Immature natural killer cell (primary cell): ENCODE measurements at regions not wholly inside any gene's neighbourhood (a gene's known extent, or its start where the extent isn't known, plus 50 kb on each side); places are given as distances from the start of the nearest gene placed in this dataset.
"Not testable (repeated sequence)": the region's sequence is repeated elsewhere in the genome, so short reads cannot be mapped to it uniquely, and the experiment has no call there.

ENCODE experiments used
- DNase-seq, 3 donors: peaks; one replicate each; pipeline ENCODE4 v3.0.0; 2022; ENCODE audit warnings: mixed read lengths in 1 of 3
- H3K27ac Mint-ChIP-seq, 6 donors: one replicate each; pipeline ENCODE4 v1.8.0; 2020; ENCODE audit warnings: mixed read lengths in 6 of 6, mild to moderate bottlenecking in 5 of 6, inconsistent platforms in 4 of 6, moderate library complexity in 3 of 6
- H3K27me3 Mint-ChIP-seq, 3 donors: one replicate each; pipeline ENCODE4 v1.8.0; 2020 to 2021; ENCODE audit warnings: low read depth in 3 of 3, mild to moderate bottlenecking in 3 of 3, mixed read lengths in 3 of 3, moderate library complexity in 3 of 3, inconsistent platforms in 1 of 3
- H3K36me3 Mint-ChIP-seq, 3 donors: one replicate each; pipeline ENCODE4 v1.8.0; 2020; ENCODE audit warnings: mixed read lengths in 3 of 3, inconsistent platforms in 2 of 3, mild to moderate bottlenecking in 2 of 3
- H3K4me1 Mint-ChIP-seq, 2 donors: one replicate each; pipeline ENCODE4 v1.8.0; 2020; ENCODE audit warnings: inconsistent platforms in 2 of 2, mild to moderate bottlenecking in 2 of 2, mixed read lengths in 2 of 2, moderate library complexity in 1 of 2
- H3K4me3 Mint-ChIP-seq, 5 donors: one replicate each; pipeline ENCODE4 v1.8.0; 2020; ENCODE audit warnings: mild to moderate bottlenecking in 5 of 5, mixed read lengths in 5 of 5, inconsistent platforms in 3 of 5, moderate library complexity in 3 of 5
- H3K9me3 Mint-ChIP-seq, 6 donors: one replicate each; pipeline ENCODE4 v1.8.0; 2020; ENCODE audit warnings: mild to moderate bottlenecking in 6 of 6, mixed read lengths in 6 of 6, inconsistent platforms in 4 of 6, moderate library complexity in 3 of 6

DNA sequence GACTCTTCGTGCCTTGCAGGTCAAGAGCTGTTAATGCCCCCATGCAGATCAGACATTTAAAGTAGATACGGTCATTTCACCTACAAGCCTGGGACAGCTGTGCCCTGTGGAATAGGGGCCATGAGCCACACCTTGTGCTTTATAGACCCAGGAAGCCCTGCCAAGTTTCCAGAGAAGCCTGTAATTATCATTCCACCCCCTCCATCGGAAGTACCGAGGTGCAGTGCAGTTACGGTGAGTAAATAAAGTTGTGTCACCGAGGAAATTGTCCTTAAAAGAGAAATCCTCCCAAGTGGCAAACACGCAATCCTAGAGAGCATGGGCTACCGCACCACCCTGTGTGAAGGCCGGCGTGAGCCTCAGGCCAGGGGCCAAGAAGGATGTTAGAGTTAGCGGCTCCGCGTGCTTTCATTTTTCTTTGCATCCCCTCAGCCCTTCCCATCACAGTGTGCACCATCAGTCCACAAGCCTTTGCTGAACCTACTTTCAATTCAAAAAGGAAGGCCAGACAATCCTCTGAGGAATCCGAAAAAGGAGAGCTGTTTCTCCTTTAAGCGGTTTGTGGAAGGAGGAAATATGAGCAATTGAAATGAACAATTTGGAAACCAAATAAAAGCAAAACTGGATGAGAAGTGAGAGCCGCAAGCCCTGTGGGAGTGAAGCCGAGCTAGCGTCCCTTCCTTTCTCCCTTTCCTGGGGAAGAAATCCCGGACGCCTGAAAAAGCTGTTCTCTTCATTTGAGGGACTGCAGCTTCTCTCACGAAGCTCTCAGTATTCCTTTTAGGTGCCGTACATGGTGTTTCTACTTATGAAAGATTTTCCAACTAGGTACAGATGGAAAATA lies 183.3 kb upstream of the PDE10A start:
- H3K27ac Mint-ChIP-seq: no peak overlapping the region

DNA sequence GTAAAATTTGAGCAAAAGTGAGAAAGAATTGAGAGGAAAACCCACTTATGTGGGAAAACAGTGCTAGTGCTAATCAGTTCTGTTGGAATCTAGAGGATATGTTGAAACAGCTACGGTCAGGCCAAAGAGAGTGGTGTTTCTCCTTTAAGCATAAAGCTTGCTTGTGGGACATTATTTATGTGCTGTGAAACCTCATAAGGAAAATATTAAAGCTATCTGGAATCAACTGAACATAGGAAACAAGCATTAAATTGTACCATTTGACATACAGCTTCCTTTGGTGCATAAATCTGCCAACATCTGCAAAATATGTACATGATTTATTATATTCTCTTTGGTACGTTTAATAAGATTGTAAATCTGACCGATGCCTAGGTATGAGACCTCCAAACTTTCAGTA lies 182.5 kb upstream of the PDE10A start:
- peaks cover 4 to 14% (median 10%) of the 10 kb centered on the region in 3 donors for H3K27me3 Mint-ChIP-seq
- no peak overlapping the region for H3K27ac Mint-ChIP-seq
- no peaks in the 10 kb centered on the region for H3K9me3 Mint-ChIP-seq
- H3K4me3 Mint-ChIP-seq: no peak overlapping the region
- H3K4me1 Mint-ChIP-seq: peaks cover 14% of the 10 kb centered on the region in 2 donors
- no peaks in the 10 kb centered on the region for H3K36me3 Mint-ChIP-seq
- DNase-seq: no peak

More for the DNA sequence above, 183.3 kb upstream of the PDE10A start:
- no peak for DNase-seq
- Mint-ChIP-seq H3K4me1 (peaks cover 14% of the 10 kb centered on the region in 2 donors), H3K36me3 (no peaks in the 10 kb centered on the region), H3K27me3 (peaks cover 4 to 13% (median 12%) of the 10 kb centered on the region in 3 donors), H3K4me3 (no peak overlapping the region), H3K9me3 (no peaks in the 10 kb centered on the region)

DNA sequence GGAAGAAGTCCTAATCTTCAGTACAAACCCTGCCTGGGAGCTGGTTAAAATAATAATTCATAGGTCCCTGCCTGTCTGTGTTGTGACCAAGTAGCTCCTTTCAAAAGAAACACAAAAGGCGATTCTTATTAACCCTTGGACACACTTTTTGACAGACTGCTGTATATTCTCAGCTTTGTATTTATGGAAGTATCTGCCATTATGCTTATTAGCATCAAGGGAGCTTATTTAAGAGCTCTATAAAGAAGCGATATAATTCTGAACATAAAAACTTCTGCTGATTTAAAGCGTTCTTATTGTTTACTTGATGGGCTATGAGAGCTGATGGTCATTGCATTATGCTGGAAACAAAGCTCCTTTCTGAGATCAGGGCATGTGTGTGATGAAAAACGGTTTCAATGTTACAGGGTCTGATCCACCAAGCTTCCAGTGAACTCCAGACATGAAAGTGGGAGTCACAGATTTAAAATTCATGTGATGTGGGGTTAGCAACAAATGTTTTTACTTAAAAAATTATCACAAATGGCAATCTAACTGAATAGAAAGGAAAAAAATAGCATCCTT lies 181.8 kb upstream of the PDE10A start:
- H3K36me3 Mint-ChIP-seq: no peaks in the 10 kb centered on the region
- H3K27me3 Mint-ChIP-seq: peaks cover 6 to 15% (median 10%) of the 10 kb centered on the region in 3 donors
- no peak overlapping the region for H3K27ac Mint-ChIP-seq
- H3K4me3 Mint-ChIP-seq: no peak overlapping the region
- H3K4me1 Mint-ChIP-seq: peaks cover 8% of the 10 kb centered on the region in 2 donors
- DNase-seq: no peak
- no peaks in the 10 kb centered on the region for H3K9me3 Mint-ChIP-seq

DNA sequence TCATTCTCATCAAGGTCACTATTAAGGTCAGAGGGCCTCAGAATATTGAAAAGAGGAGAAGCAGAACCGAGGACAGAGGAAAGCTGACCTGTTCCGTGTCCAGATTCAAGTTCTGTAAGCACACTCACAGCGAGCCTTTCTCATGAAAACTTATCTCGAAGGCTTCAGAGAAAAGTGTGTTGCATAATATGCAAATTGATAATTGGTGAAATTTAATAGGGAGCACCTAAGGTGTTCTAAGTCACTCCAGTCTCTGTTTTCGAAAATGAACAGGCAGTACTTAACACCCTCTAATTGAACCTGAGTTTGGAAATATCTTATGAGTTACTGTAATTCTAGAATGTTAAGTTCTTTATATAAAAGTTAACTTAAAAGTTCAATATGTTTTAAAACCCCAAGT lies 181.2 kb upstream of the PDE10A start:
- no peak for DNase-seq
- Mint-ChIP-seq H3K9me3 (no peaks in the 10 kb centered on the region), H3K4me3 (no peak overlapping the region), H3K27me3 (peaks cover 7 to 16% (median 10%) of the 10 kb centered on the region in 3 donors), H3K27ac (no peak overlapping the region), H3K36me3 (no peaks in the 10 kb centered on the region), H3K4me1 (peaks cover 2% of the 10 kb centered on the region in 2 donors)

DNA sequence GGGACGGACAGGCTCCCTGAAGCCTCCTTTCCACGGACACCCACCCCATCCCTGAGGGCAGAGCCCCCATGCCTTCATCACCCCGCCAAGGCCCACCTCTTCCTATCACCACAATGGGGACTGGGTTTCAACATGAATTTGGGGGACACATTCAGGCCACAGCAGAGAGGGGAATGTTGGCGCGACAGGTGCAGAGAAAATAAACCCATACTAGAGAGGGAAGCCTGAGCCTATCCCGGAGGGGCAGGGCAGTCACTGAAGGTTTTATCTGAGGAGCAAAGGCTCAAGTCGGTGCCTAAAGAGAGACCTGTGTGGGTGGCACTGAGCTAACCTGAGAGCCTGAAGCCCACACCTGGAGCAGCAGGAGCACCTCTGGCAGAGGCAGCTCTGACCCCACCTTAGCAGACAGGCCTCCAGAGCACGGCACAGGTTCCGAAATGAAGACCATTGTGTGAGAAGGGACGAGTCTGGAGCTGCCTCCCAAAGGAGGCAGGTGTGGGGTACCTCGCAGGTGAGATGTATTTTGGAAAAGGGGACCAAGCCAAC lies 180.6 kb upstream of the PDE10A start:
- Mint-ChIP-seq H3K36me3 (no peaks in the 10 kb centered on the region), H3K4me1 (no peaks in the 10 kb centered on the region), H3K27ac (no peak overlapping the region), H3K4me3 (no peak overlapping the region), H3K27me3 (peaks cover 7 to 16% (median 9%) of the 10 kb centered on the region in 3 donors), H3K9me3 (no peaks in the 10 kb centered on the region)
- DNase-seq: no peak

DNA sequence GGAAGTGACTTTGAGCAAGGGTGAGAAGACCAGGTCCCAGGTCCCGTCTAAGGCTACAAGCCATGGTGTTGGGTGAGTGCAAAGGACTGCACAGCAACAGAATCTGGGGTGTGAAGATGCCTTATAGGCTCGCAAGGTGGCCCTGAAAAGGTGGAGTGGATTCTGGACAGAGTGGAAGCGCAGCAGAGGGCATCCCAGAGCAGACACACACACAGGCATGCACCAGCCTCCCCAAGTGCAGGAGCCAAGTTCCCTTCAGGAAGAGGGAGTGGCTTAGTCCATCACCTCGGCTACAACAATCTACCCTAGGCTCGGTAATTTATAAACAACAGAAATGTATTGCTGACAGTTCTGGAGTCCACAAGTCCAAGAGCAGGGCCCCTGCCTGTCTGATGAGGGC lies 180.1 kb upstream of the PDE10A start:
- Mint-ChIP-seq H3K4me1 (no peaks in the 10 kb centered on the region), H3K4me3 (no peak overlapping the region), H3K9me3 (no peaks in the 10 kb centered on the region), H3K27me3 (peaks cover 6 to 16% (median 10%) of the 10 kb centered on the region in 3 donors), H3K27ac (no peak overlapping the region), H3K36me3 (no peaks in the 10 kb centered on the region)
- no peak for DNase-seq

DNA sequence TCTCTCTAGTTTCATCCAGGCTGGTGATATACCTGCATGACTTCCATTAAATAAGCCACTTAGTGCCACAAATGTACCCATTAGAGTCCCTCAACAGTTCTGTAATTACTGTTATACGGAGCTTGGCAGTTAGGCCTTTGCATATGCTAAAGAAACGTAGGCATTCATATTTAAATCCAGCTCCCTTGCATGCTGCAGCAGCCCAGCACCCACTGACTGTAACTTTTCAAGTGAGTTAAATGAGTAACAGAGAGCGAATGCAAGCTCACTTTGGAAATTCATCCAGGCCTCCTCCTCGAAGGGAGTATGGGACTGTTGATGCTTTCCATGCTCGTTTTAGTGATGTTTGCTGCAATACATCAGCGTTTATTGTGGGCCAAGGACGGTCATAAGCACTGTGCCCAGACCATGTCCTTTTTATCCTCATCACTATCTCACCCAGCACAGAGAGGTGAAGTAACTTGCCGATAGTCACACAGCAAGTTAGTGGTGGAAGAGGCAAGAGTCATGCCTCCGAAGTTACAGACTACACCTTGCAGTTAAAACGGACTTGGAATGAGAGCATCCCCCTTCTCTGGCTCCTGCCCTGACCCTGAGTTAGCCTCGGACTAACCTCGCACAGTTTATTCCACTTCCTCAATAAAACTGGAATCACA lies 179.4 kb upstream of the PDE10A start:
- Mint-ChIP-seq H3K4me3 (no peak overlapping the region), H3K9me3 (no peaks in the 10 kb centered on the region), H3K36me3 (no peaks in the 10 kb centered on the region), H3K27me3 (peaks cover 6 to 16% (median 10%) of the 10 kb centered on the region in 3 donors), H3K27ac (no peak overlapping the region), H3K4me1 (no peaks in the 10 kb centered on the region)
- no peak for DNase-seq

DNA sequence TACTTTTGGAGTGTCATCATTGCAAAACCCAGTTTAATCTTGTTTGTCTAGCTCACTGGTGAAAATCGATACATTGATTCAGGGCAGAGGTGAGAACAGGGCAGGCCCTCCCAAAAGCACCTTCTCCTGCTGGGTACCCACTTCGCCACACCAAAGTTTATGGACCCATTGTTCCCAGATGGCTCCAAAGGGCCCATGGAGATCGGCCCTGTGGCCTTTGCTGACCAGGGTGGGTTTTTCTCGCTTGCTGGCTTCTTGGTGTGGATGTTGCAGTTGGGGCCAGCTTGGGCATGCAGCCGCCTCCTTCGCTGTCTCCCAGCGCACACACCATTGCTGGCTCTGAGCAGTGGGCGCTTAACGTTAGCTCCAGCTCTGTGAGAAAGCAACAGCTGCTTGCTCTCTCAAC lies 178.1 kb upstream of the PDE10A start:
- H3K27me3 Mint-ChIP-seq: peaks cover 6 to 15% (median 12%) of the 10 kb centered on the region in 3 donors
- no peak for DNase-seq
- no peak overlapping the region for H3K27ac Mint-ChIP-seq
- H3K4me3 Mint-ChIP-seq: no peak overlapping the region
- H3K4me1 Mint-ChIP-seq: no peaks in the 10 kb centered on the region
- H3K36me3 Mint-ChIP-seq: no peaks in the 10 kb centered on the region
- H3K9me3 Mint-ChIP-seq: peaks cover 0 to 1% (median 0%) of the 10 kb centered on the region in 6 donors

DNA sequence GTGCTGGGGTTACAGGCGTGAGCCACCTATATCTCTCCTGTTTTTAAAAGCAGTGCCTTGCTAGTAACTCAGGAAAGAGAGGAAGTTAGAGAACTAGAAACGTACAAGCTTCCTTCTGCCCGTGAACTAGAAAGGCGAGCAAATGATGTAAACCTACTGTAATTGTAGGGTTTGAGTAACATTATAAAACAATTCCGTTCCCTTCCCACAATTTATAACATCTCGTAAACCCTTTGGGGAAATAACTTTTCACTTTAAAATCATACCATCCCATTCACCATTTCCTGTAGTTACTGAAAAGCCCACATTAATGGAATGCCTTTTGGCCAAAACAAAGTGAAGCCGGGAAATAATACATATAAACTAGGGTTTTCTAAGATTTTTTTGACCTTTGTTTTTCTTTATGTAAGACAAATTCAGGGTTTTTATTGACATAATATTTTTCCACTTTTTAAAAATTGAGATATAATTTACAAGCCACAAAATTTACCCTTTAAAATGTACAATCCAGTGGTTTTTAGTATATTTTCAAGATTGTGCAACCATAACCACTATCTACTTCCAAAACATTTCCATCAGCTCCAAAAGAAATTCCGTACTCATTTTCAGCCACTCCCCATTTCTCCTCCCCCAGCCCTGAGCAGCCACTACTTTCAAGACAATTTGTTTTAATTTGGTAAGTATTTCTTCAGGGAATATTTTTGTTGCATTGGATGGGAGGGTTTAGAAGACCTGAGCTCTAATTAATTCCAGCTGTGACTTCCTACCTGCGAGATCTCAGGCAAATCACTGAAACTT lies 175.1 kb upstream of the PDE10A start:
- H3K27me3 Mint-ChIP-seq: peaks cover 4 to 14% (median 8%) of the 10 kb centered on the region in 3 donors
- H3K4me1 Mint-ChIP-seq: no peaks in the 10 kb centered on the region
- H3K27ac Mint-ChIP-seq: no peak overlapping the region
- H3K36me3 Mint-ChIP-seq: no peaks in the 10 kb centered on the region
- DNase-seq: no peak
- no peak overlapping the region for H3K4me3 Mint-ChIP-seq
- peaks cover 0 to 1% (median 0%) of the 10 kb centered on the region in 6 donors for H3K9me3 Mint-ChIP-seq

DNA sequence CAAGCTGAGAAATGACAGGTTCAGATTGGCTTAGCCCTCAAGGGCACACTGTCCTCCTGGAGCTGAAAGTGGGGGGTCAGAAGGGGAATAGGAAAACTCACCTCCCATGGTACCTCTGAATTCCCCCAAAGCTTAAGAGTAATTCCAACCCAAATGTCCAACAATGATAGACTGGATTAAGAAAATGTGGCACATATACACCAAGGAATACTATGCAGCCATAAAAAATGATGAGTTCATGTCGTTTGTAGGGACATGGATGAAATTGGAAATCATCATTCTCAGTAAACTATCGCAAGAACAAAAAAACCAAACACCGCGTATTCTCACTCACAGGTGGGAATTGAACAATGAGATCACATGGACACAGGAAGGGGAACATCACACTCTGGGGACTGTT lies 173.6 kb upstream of the PDE10A start:
- H3K4me1 Mint-ChIP-seq, H3K4me3 Mint-ChIP-seq, H3K9me3 Mint-ChIP-seq, H3K36me3 Mint-ChIP-seq, H3K27ac Mint-ChIP-seq, DNase-seq: not testable (repeated sequence)
- H3K27me3 Mint-ChIP-seq: peaks cover 4 to 14% (median 11%) of the 10 kb centered on the region in 3 donors

DNA sequence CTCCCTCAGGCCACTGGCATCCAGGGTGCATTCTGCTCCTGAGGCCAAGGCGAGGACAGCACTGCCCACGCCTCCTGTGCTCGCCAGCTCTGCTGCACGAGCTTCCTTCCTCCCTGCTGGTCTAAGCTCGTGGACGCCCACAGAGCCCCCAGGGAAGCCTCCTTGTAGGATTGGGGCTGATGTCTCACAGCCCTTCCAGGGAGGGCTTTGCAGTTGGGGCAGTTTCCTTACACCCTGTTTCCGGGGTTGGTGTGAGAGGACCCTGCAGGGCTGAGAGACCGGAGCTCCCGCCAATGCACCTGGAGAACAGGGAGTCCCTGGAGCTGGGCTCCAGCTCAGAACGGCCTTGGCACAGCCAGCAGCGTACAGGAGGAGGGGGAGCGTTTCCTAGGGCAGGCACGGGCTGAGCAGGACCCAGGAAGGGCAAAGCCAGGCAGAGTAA lies 172.4 kb upstream of the PDE10A start:
- H3K4me3 Mint-ChIP-seq: no peak overlapping the region
- no peak for DNase-seq
- H3K27me3 Mint-ChIP-seq: peaks cover 0 to 16% (median 8%) of the 10 kb centered on the region in 3 donors
- no peak overlapping the region for H3K27ac Mint-ChIP-seq
- H3K4me1 Mint-ChIP-seq: peaks cover 4 to 6% of the 10 kb centered on the region in 2 donors
- H3K36me3 Mint-ChIP-seq: no peaks in the 10 kb centered on the region
- peaks cover 0 to 1% (median 0%) of the 10 kb centered on the region in 6 donors for H3K9me3 Mint-ChIP-seq

DNA sequence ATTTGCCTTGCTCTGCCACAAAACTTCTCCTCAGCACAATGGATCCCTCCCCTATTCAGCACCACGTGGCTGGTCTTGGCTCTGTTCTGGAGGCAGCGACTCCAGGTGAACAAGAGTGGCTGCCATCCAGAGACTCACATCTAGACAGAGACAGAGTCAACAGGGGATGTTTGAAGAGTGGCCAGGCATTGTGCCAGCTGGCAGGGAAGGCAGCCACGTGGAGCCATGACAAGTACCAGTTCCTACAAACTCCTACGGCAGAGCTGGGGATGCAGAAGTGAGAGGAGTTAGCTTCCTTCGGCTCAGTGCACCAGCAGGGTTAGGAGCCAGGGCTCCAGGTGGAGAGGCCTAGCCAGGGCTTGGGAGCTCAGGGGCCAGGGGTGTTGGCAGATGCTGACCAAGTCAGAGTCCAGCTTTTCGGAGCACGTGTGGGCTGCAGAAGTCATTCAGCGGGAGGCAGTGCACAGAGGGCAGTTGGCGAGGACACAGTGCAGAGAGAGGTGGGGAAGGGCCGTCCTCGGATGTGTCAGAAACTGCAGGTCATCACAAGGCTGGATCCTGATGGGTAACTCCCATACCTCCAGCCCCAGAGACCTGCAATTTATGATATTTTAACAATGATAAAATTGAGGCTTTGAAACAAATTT lies 171.7 kb upstream of the PDE10A start:
- Mint-ChIP-seq H3K4me1 (peaks cover 4 to 6% of the 10 kb centered on the region in 2 donors), H3K27me3 (peaks cover under 1 to 11% (median 6%) of the 10 kb centered on the region in 3 donors), H3K27ac (no peak overlapping the region), H3K4me3 (no peak overlapping the region), H3K9me3 (peaks cover 0 to 1% (median 0%) of the 10 kb centered on the region in 6 donors), H3K36me3 (no peaks in the 10 kb centered on the region)
- no peak for DNase-seq

DNA sequence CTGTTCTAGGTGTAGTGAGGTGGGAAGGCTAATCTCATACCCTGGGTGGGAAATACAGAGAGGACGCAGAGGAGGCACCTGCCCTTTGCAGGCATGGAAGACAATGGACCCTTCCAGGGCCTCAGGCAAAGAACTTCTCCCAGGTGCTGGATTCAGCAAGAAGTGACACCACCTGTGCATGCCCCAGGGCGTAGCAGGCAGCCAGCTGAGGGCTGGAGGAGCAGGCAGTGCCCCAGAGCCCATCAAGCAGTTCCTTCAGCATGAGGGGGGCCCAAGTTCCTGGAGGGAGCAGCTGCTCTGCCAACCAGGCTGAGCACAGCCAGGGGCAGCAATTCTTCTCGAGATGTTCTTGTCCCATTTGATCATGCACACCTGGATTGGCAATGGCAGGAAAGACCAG lies 170.3 kb upstream of the PDE10A start:
- H3K4me3 Mint-ChIP-seq: no peak overlapping the region
- no peak overlapping the region for H3K27ac Mint-ChIP-seq
- DNase-seq: no peak
- H3K27me3 Mint-ChIP-seq: peaks cover 5 to 9% (median 6%) of the 10 kb centered on the region in 3 donors
- no peaks in the 10 kb centered on the region for H3K36me3 Mint-ChIP-seq
- H3K4me1 Mint-ChIP-seq: peaks cover 4 to 6% of the 10 kb centered on the region in 2 donors
- H3K9me3 Mint-ChIP-seq: peaks cover 0 to 1% (median 0%) of the 10 kb centered on the region in 6 donors
